ENCODE measurements at regions not wholly inside any gene's neighbourhood (a gene's known extent, or its start where the extent isn't known, plus 50 kb on each side); places are given as distances from the start of the nearest gene placed in this dataset.
A peak's percentile ranks its signal among the peaks of the same experiment; 100 is the strongest.

DNA sequence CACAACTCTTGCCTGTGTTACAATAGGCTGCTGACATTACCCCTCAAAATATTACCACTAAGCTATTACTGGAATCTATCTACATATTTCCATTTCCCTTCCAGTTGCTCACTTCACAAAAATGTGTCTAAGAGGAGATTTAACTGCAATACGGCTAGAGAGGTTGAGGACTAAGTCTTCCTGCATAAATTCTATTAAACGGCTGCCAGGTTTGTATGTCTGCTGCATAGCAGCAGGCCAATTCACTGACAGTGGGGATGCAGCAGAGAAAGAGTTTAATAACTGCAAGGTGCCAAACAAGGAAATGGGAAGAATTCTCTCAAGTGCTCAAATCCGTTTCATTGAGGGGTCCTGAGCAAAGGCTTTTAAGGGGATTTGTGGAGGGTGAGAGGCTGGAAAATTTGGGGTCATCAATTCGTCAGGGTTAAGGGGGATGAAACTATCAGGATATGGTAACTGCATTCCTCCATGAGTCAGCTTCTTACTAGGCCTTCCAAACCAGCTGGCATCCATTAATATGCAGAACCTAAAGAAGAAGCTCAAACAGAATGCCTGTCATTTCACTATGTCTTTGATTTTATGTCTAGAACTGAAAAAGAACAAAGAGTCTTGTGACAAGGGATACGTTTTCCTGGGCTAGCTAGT is 675.6 kb downstream of the TBL1XR1 start:
- H3K4me1 ChIP-seq (ENCODE audit: low read length): no peaks in the 10 kb centered on the region
- H3K79me2 ChIP-seq (ENCODE audit: low read length): no peaks in the 10 kb centered on the region
- H3K9ac ChIP-seq (ENCODE audit: low read length): no peak overlapping the region
- no peaks in the 10 kb centered on the region for H3K27me3 ChIP-seq (ENCODE audit: low read length)
- H3K9me3 ChIP-seq (ENCODE audit: low read length): no peaks in the 10 kb centered on the region
- H3K4me3 ChIP-seq (ENCODE audit: low read length): no peak overlapping the region
- no peak for DNase-seq
- H2AFZ ChIP-seq (ENCODE audit: low read length): no peak overlapping the region
- no peaks in the 10 kb centered on the region for H3K9me2 ChIP-seq (replicated peaks; ENCODE audit: insufficient read depth, low read length)
- no peaks in the 10 kb centered on the region for H4K20me1 ChIP-seq (ENCODE audit: insufficient read depth, low read depth, low read length)
- H3K4me2 ChIP-seq (ENCODE audit: low read depth, low read length, poor library complexity, severe bottlenecking): no peak overlapping the region
- H3K27ac ChIP-seq (ENCODE audit: low read length): no peak overlapping the region
- H3K36me3 ChIP-seq (ENCODE audit: insufficient read depth, low read length): no peaks in the 10 kb centered on the region

DNA sequence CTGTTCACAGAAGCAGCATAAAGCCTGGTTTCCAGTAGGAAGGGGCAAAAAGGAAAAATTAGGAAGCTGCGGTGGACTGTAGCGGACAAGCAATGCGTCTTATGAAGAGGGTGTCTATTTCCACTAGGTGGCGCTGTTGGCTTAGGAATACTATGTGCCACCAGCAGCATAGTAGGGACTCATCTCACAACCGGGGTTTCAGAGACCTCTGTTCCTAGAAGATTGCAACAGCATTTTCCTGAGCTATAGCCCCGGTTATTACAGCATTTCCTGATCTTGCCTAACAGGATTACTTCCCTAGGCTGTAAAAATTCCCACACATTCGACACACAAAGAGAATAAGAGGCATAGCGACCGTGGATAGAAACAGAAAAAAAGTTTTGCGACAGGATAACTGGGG is 683.0 kb downstream of the TBL1XR1 start:
- Histone ChIP-seq H3K27me3 (ENCODE audit: low read length) (no peaks in the 10 kb centered on the region), H3K4me3 (ENCODE audit: low read length) (no peak overlapping the region), H3K9me3 (ENCODE audit: low read length) (peaks cover 12% of the 10 kb centered on the region), H3K4me2 (ENCODE audit: low read depth, low read length, poor library complexity, severe bottlenecking) (no peak overlapping the region), H3K9me2 (replicated peaks; ENCODE audit: insufficient read depth, low read length) (no peaks in the 10 kb centered on the region), H3K79me2 (ENCODE audit: low read length) (no peaks in the 10 kb centered on the region), H3K36me3 (ENCODE audit: insufficient read depth, low read length) (no peaks in the 10 kb centered on the region), H4K20me1 (ENCODE audit: insufficient read depth, low read depth, low read length) (no peaks in the 10 kb centered on the region), H2AFZ (ENCODE audit: low read length) (no peak overlapping the region), H3K27ac (ENCODE audit: low read length) (no peak overlapping the region), H3K9ac (ENCODE audit: low read length) (no peak overlapping the region), H3K4me1 (ENCODE audit: low read length) (no peaks in the 10 kb centered on the region)
- peak; percentile 82 for DNase-seq

DNA sequence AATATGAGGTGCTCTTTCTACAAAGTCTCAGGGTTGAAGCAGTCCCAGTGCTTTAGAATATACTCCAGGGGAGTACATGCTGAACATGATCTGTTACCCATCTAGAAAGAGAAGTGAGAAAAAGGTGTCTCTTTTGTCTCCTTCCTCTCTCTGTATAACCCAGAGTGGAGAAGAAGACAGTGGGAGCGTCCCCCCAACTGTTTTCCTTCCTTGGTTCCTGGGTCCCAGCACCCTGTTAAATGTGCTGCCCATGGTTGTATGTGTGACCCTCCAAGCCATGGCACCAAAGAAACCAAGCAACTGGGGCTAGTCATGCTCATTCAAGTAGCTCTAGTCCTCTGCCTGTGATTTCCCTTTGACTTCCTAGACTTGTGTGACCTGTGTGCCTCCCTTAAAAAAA is 683.7 kb downstream of the TBL1XR1 start:
- no peaks in the 10 kb centered on the region for H3K36me3 ChIP-seq (ENCODE audit: insufficient read depth, low read length)
- no peaks in the 10 kb centered on the region for H4K20me1 ChIP-seq (ENCODE audit: insufficient read depth, low read depth, low read length)
- no peaks in the 10 kb centered on the region for H3K9me2 ChIP-seq (replicated peaks; ENCODE audit: insufficient read depth, low read length)
- H3K4me2 ChIP-seq (ENCODE audit: low read depth, low read length, poor library complexity, severe bottlenecking): no peak overlapping the region
- no peaks in the 10 kb centered on the region for H3K27me3 ChIP-seq (ENCODE audit: low read length)
- no peak overlapping the region for H3K27ac ChIP-seq (ENCODE audit: low read length)
- no peaks in the 10 kb centered on the region for H3K4me1 ChIP-seq (ENCODE audit: low read length)
- no peak for DNase-seq
- no peaks in the 10 kb centered on the region for H3K79me2 ChIP-seq (ENCODE audit: low read length)
- H3K4me3 ChIP-seq (ENCODE audit: low read length): no peak overlapping the region
- no peak overlapping the region for H3K9ac ChIP-seq (ENCODE audit: low read length)
- H2AFZ ChIP-seq (ENCODE audit: low read length): no peak overlapping the region
- peaks cover 12% of the 10 kb centered on the region for H3K9me3 ChIP-seq (ENCODE audit: low read length)

DNA sequence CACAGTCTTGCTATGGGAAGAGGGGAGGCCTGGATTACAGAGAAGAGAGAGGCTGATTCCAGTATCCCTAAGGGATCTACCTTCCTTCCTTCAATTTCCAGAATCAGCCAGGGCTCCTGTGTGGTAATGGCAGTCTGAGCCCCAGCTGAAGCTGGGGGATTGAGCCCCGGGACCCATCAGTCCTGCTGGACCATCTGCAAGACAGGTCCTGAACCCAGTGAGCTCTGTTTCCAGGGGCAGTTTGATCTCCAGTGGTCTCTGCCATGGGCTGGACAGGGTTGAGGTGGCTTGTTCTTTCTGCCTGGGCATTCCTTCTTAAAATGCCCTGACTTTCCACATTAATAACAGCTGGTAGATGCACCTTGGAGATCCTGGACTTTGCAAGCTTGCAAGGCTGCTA is 685.2 kb downstream of the TBL1XR1 start:
- no peak for DNase-seq
- Histone ChIP-seq H3K9me3 (ENCODE audit: low read length) (peaks cover 12% of the 10 kb centered on the region), H3K79me2 (ENCODE audit: low read length) (no peaks in the 10 kb centered on the region), H4K20me1 (ENCODE audit: insufficient read depth, low read depth, low read length) (no peaks in the 10 kb centered on the region), H3K9me2 (replicated peaks; ENCODE audit: insufficient read depth, low read length) (no peaks in the 10 kb centered on the region), H3K27ac (ENCODE audit: low read length) (no peak overlapping the region), H3K4me1 (ENCODE audit: low read length) (no peaks in the 10 kb centered on the region), H3K9ac (ENCODE audit: low read length) (no peak overlapping the region), H3K4me3 (ENCODE audit: low read length) (no peak overlapping the region), H3K27me3 (ENCODE audit: low read length) (no peaks in the 10 kb centered on the region), H3K36me3 (ENCODE audit: insufficient read depth, low read length) (no peaks in the 10 kb centered on the region), H3K4me2 (ENCODE audit: low read depth, low read length, poor library complexity, severe bottlenecking) (no peak overlapping the region), H2AFZ (ENCODE audit: low read length) (no peak overlapping the region)

DNA sequence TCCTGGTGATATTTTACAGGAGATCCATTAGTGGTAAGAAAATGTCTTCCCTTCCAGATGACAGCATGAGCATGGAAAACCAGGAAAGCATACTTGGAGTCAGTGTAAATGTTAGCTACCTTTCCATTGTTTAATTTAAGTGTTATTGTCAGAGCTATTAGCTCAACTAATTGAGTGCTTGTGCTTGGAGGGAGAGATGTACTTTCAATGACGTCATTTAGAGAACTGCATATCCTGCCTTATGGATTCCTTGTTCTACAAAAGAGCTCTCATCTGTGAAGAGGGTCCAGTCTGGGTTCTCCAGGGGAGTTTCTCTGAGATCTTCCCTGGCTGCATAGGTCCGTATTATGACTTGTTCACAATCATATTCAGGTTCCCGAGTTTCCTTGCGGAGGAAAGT is 687.2 kb downstream of the TBL1XR1 start:
- H3K4me3 ChIP-seq (ENCODE audit: low read length): no peak overlapping the region
- H3K4me1 ChIP-seq (ENCODE audit: low read length): no peaks in the 10 kb centered on the region
- H3K36me3 ChIP-seq (ENCODE audit: insufficient read depth, low read length): no peaks in the 10 kb centered on the region
- H4K20me1 ChIP-seq (ENCODE audit: insufficient read depth, low read depth, low read length): no peaks in the 10 kb centered on the region
- H3K27ac ChIP-seq (ENCODE audit: low read length): no peak overlapping the region
- no peak overlapping the region for H3K4me2 ChIP-seq (ENCODE audit: low read depth, low read length, poor library complexity, severe bottlenecking)
- no peaks in the 10 kb centered on the region for H3K9me2 ChIP-seq (replicated peaks; ENCODE audit: insufficient read depth, low read length)
- H3K9me3 ChIP-seq (ENCODE audit: low read length): peaks cover 12% of the 10 kb centered on the region
- no peaks in the 10 kb centered on the region for H3K27me3 ChIP-seq (ENCODE audit: low read length)
- no peak for DNase-seq
- no peaks in the 10 kb centered on the region for H3K79me2 ChIP-seq (ENCODE audit: low read length)
- no peak overlapping the region for H2AFZ ChIP-seq (ENCODE audit: low read length)
- no peak overlapping the region for H3K9ac ChIP-seq (ENCODE audit: low read length)

DNA sequence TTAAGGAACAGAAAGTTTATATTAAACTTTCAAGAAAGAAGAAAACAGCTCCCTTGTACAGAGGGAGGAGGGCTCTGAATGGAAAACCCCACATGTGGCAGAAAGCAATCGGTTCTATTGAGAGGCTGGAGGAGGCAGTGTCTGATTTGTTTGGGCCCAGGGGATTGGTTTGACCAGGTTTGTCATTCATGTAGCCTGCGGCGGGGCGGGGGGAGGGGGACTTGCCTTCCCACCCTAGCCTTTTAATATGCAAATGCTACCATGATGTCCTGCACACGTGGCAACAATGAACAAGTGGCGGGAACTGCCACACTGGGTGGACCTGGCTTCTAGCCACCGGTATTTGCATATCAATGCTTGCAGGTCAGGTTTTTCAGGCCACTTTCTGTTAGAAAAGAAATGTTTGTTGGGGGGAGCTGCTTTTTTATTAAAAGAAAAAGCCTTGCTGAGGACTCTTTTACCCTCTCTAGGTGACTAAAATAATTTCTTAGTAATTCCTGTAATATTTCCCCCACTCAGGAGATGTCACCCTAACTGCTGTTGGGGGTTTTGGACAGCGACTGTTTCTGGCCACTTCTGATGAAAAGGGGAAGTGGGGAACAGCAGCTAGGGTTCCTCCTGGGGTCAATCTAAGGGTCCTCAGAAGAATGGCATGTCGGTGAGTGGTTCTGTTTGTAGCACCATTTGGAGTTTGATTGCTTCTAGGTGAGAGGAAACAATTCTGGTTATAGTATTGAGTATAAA is 691.2 kb downstream of the TBL1XR1 start:
- no peaks in the 10 kb centered on the region for H4K20me1 ChIP-seq (ENCODE audit: insufficient read depth, low read depth, low read length)
- H3K4me1 ChIP-seq (ENCODE audit: low read length): no peaks in the 10 kb centered on the region
- H3K9me3 ChIP-seq (ENCODE audit: low read length): no peaks in the 10 kb centered on the region; the same call in 1 of the 2 replicates
- H3K9me2 ChIP-seq (replicated peaks; ENCODE audit: insufficient read depth, low read length): no peaks in the 10 kb centered on the region
- no peak overlapping the region for H3K4me3 ChIP-seq (ENCODE audit: low read length)
- no peaks in the 10 kb centered on the region for H3K27me3 ChIP-seq (ENCODE audit: low read length)
- H3K79me2 ChIP-seq (ENCODE audit: low read length): no peaks in the 10 kb centered on the region
- H3K4me2 ChIP-seq (ENCODE audit: low read depth, low read length, poor library complexity, severe bottlenecking): no peak overlapping the region
- H3K27ac ChIP-seq (ENCODE audit: low read length): no peak overlapping the region
- no peak overlapping the region for H2AFZ ChIP-seq (ENCODE audit: low read length)
- H3K9ac ChIP-seq (ENCODE audit: low read length): no peak overlapping the region
- no peaks in the 10 kb centered on the region for H3K36me3 ChIP-seq (ENCODE audit: insufficient read depth, low read length)
- DNase-seq: no peak

DNA sequence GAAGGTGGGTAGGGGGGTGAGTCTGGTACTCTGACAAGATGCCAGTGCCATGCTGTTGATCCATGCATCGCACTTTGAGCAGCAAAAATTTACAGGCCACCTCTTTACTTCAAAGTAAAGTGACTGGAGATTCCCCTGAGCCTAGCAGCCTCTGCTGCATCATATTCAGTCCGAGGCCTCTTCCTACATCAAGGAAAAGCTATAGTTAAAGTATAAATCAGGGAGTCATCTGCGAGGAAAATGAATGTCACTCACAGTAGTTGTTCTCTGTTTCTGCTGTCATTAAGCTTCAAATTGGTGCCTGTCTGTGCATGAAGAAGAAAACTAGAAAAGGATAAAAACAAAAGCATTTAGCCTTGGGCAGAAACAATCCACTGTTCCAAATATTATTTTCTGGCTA is 706.2 kb downstream of the TBL1XR1 start:
- DNase-seq: no peak
- Histone ChIP-seq H4K20me1 (ENCODE audit: insufficient read depth, low read depth, low read length) (no peaks in the 10 kb centered on the region), H3K27ac (ENCODE audit: low read length) (no peak overlapping the region), H3K9ac (ENCODE audit: low read length) (no peak overlapping the region), H3K4me2 (ENCODE audit: low read depth, low read length, poor library complexity, severe bottlenecking) (no peak overlapping the region), H3K9me3 (ENCODE audit: low read length) (no peaks in the 10 kb centered on the region), H3K36me3 (ENCODE audit: insufficient read depth, low read length) (no peaks in the 10 kb centered on the region), H3K9me2 (replicated peaks; ENCODE audit: insufficient read depth, low read length) (no peaks in the 10 kb centered on the region), H3K27me3 (ENCODE audit: low read length) (no peaks in the 10 kb centered on the region), H3K4me3 (ENCODE audit: low read length) (no peak overlapping the region), H2AFZ (ENCODE audit: low read length) (no peak overlapping the region), H3K79me2 (ENCODE audit: low read length) (no peaks in the 10 kb centered on the region), H3K4me1 (ENCODE audit: low read length) (no peaks in the 10 kb centered on the region)

DNA sequence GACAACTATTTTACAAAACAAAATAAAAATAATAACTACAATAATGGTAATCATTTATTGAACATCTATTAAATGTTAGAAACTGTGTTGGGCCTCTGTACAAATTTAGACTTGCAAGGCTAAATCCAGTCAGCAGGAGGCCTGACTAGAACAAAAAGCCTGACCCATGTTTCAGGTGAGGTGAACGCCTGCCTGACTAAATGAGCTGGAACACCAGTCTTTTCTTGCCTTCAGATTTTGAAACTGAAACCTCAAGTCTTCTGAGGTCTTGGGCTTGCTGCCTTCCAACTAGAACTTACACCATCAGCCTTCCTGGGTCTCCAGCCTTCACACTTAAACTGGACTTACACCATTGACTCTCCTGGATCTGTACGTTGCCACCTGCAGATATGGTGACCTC is 706.9 kb downstream of the TBL1XR1 start:
- Histone ChIP-seq H3K27ac (ENCODE audit: low read length) (no peak overlapping the region), H2AFZ (ENCODE audit: low read length) (no peak overlapping the region), H3K4me3 (ENCODE audit: low read length) (no peak overlapping the region), H3K9me3 (ENCODE audit: low read length) (no peaks in the 10 kb centered on the region), H3K9ac (ENCODE audit: low read length) (no peak overlapping the region), H3K79me2 (ENCODE audit: low read length) (no peaks in the 10 kb centered on the region), H3K9me2 (replicated peaks; ENCODE audit: insufficient read depth, low read length) (no peaks in the 10 kb centered on the region), H3K4me1 (ENCODE audit: low read length) (no peaks in the 10 kb centered on the region), H3K36me3 (ENCODE audit: insufficient read depth, low read length) (no peaks in the 10 kb centered on the region), H3K4me2 (ENCODE audit: low read depth, low read length, poor library complexity, severe bottlenecking) (no peak overlapping the region), H4K20me1 (ENCODE audit: insufficient read depth, low read depth, low read length) (no peaks in the 10 kb centered on the region), H3K27me3 (ENCODE audit: low read length) (no peaks in the 10 kb centered on the region)
- no peak for DNase-seq
